NT2/D1 (cell line): ENCODE measurements at regions not wholly inside any gene's neighbourhood (a gene's known extent, or its start where the extent isn't known, plus 50 kb on each side); places are given as distances from the start of the nearest gene placed in this dataset.

Experiments used
- SUZ12 ChIP-seq: IDR thresholded peaks from 2 replicates; pipeline ENCODE4 v1.6.1; 2011; ENCODE audit not compliant: insufficient read length, insufficient read depth; ENCODE audit errors: extremely low read depth
- YY1 ChIP-seq: IDR thresholded peaks from 2 replicates; pipeline ENCODE4 v1.6.1; 2011; ENCODE audit not compliant: insufficient read length, insufficient read depth
- ZNF274 ChIP-seq: IDR thresholded peaks from 2 replicates; pipeline ENCODE4 v1.6.1; 2011; ENCODE audit warnings: mild to moderate bottlenecking, low read depth, low read length

- TF ChIP-seq YY1 = no peak
- no peak for TF ChIP-seq SUZ12
- TF ChIP-seq ZNF274 = no peak
Observed at GRCh38 chr2:856456-856855, 94.2 kb upstream of the SNTG2 start.
